Ecto neural progenitor cell (in vitro differentiated cells): ENCODE measurements at regions not wholly inside any gene's neighbourhood (a gene's known extent, or its start where the extent isn't known, plus 50 kb on each side); places are given as distances from the start of the nearest gene placed in this dataset.

ENCODE experiments used
- DNase-seq: peaks from one replicate; pipeline ENCODE4 v3.0.0-alpha.2; 2018; ENCODE audit warnings: low spot score

GRCh38 chr11:10926801-10927211 is 69.0 kb upstream of the ZBED5 start:
- DNase-seq, result no peak

- DNase-seq, result no peak
These were observed 67.5 kb upstream of the ZBED5 start for GRCh38 chr11:10925149-10925926.

- DNase-seq, result no peak
These were observed 66.0 kb upstream of the ZBED5 start for GRCh38 chr11:10923882-10924281.

GRCh38 chr11:10922892-10923291 is 65.0 kb upstream of the ZBED5 start:
- DNase-seq, result no peak

GRCh38 chr11:10920875-10921274 is 63.0 kb upstream of the ZBED5 start:
- no peak for DNase-seq

- no peak for DNase-seq
These were observed 62.4 kb upstream of the ZBED5 start for GRCh38 chr11:10920205-10920604.

GRCh38 chr11:10918698-10919097 is 60.8 kb upstream of the ZBED5 start:
- no peak for DNase-seq

- no peak for DNase-seq
These were observed 60.4 kb upstream of the ZBED5 start for GRCh38 chr11:10918275-10918674.

- no peak for DNase-seq
These were observed 59.9 kb upstream of the ZBED5 start for GRCh38 chr11:10917802-10918201.

GRCh38 chr11:10916665-10917064 is 58.8 kb upstream of the ZBED5 start:
- no peak for DNase-seq

GRCh38 chr11:10914050-10914449 is 56.2 kb upstream of the ZBED5 start:
- no peak for DNase-seq

GRCh38 chr11:10913075-10913474 is 55.2 kb upstream of the ZBED5 start:
- DNase-seq, result no peak

GRCh38 chr11:10911907-10912306 is 54.1 kb upstream of the ZBED5 start:
- no peak for DNase-seq

- no peak for DNase-seq
These were observed 51.5 kb upstream of the ZBED5 start for GRCh38 chr11:10909141-10909883.

- no peak for DNase-seq
These were observed 50.5 kb upstream of the ZBED5 start for GRCh38 chr11:10908215-10908951.
